Suprapubic skin (tissue), 4 donors: ENCODE measurements at regions not wholly inside any gene's neighbourhood (a gene's known extent, or its start where the extent isn't known, plus 50 kb on each side); places are given as distances from the start of the nearest gene placed in this dataset.
"Not testable (repeated sequence)": the region's sequence is repeated elsewhere in the genome, so short reads cannot be mapped to it uniquely, and the experiment has no call there.

Source experiments
- EP300 ChIP-seq: sonication (generic); formaldehyde crosslinking; IDR thresholded peaks from one replicate; pipeline ENCODE4 v1.6.1; 2017; ENCODE audit warnings: antibody characterized with exemption
- POLR2A ChIP-seq, 2 donors: fragments of 450-650 bp; IDR thresholded peaks; one replicate each; pipeline ENCODE4 v1.6.1; 2017; ENCODE audit warnings: antibody characterized with exemption in 2 of 2, mild to moderate bottlenecking in 2 of 2, moderate library complexity in 2 of 2
- POLR2AphosphoS5 ChIP-seq, 3 donors: sonication (generic); formaldehyde crosslinking; IDR thresholded peaks; one replicate each; pipeline ENCODE4 v1.6.1; 2017; ENCODE audit warnings: antibody characterized with exemption in 3 of 3
- TF ChIP-seq, protein P1 (sequence below), 2 donors: fragments of 200-600 bp in 1 of 2; fragments of 450-650 bp in 1 of 2; sonication (generic) in 1 of 2; IDR thresholded peaks; one replicate each; pipeline ENCODE4 v1.5.1; 2016 to 2019; ENCODE audit warnings: antibody characterized with exemption in 2 of 2, mild to moderate bottlenecking in 1 of 2, moderate library complexity in 1 of 2

DNA sequence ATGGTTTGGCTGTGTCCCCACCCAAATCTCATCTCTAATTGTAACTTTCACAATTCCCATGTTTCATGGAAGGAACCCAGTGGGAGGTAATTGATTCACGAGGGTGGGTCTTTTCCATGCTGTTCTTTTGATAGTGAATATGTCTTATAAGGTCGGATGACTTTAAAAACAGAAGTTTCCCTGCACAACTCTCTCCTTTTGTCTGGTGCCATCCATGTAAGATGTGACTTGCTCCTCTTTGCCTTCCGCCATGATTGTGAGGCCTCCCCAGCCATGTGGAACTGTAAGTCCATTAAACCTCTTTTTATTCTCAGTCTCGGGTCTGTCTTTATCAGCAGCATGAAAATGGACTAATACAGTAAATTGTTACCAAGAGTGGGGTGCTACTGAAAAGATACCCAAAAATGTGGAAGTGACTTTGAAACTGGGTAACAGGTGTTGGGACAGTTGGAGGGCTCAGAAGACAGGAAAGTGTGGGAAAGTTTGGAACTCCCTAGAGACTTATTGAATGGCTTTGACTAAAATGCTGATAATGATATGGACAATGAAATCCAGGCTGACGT is 251.4 kb upstream of the GK2 start:
- TF ChIP-seq EP300; POLR2AphosphoS5 (IDR thresholded peaks at IDR 0.05); POLR2A (IDR thresholded peaks at IDR 0.05): not testable (repeated sequence)
- TF ChIP-seq, protein P1, sequence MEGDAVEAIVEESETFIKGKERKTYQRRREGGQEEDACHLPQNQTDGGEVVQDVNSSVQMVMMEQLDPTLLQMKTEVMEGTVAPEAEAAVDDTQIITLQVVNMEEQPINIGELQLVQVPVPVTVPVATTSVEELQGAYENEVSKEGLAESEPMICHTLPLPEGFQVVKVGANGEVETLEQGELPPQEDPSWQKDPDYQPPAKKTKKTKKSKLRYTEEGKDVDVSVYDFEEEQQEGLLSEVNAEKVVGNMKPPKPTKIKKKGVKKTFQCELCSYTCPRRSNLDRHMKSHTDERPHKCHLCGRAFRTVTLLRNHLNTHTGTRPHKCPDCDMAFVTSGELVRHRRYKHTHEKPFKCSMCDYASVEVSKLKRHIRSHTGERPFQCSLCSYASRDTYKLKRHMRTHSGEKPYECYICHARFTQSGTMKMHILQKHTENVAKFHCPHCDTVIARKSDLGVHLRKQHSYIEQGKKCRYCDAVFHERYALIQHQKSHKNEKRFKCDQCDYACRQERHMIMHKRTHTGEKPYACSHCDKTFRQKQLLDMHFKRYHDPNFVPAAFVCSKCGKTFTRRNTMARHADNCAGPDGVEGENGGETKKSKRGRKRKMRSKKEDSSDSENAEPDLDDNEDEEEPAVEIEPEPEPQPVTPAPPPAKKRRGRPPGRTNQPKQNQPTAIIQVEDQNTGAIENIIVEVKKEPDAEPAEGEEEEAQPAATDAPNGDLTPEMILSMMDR (IDR thresholded peaks at IDR 0.05): not testable (repeated sequence)
